WERI-Rb-1 (cell line): ENCODE measurements at regions not wholly inside any gene's neighbourhood (a gene's known extent, or its start where the extent isn't known, plus 50 kb on each side); places are given as distances from the start of the nearest gene placed in this dataset.

ENCODE experiments used
- DNase-seq: peaks from one replicate; pipeline ENCODE4 v3.0.0-alpha.2; 2020
- H3K27ac ChIP-seq: fragments of 250-450 bp; sonication (Bioruptor Pico); 2 replicates; pipeline ENCODE4 v1.5.1; 2020; ENCODE audit warnings: mild to moderate bottlenecking, moderate library complexity
- H3K27me3 ChIP-seq: fragments of 250-450 bp; sonication (Bioruptor Pico); 2 replicates; pipeline ENCODE4 v1.5.1; 2021; ENCODE audit warnings: mild to moderate bottlenecking, low read depth, moderate library complexity; ENCODE audit not compliant: insufficient read depth, severe bottlenecking
- H3K36me3 ChIP-seq: fragments of 250-450 bp; sonication (Bioruptor Pico); 2 replicates; pipeline ENCODE4 v1.5.1; 2020; ENCODE audit warnings: mild to moderate bottlenecking, moderate library complexity
- H3K4me3 ChIP-seq: 2 replicates; pipeline ENCODE4 v1.5.1; 2011; ENCODE audit warnings: low read depth, mild to moderate bottlenecking, control low read depth, low read length
- H3K9me3 ChIP-seq: fragments of 250-450 bp; sonication (Bioruptor Pico); 2 replicates; pipeline ENCODE4 v1.5.1; 2021; ENCODE audit warnings: mild to moderate bottlenecking, moderate library complexity; ENCODE audit not compliant: severe bottlenecking
- TF ChIP-seq, protein P1 (sequence below): IDR thresholded peaks from 2 replicates; pipeline ENCODE4 v1.5.1; 2011; ENCODE audit warnings: low read depth, mild to moderate bottlenecking, control low read depth, inconsistent platforms, low read length

DNA sequence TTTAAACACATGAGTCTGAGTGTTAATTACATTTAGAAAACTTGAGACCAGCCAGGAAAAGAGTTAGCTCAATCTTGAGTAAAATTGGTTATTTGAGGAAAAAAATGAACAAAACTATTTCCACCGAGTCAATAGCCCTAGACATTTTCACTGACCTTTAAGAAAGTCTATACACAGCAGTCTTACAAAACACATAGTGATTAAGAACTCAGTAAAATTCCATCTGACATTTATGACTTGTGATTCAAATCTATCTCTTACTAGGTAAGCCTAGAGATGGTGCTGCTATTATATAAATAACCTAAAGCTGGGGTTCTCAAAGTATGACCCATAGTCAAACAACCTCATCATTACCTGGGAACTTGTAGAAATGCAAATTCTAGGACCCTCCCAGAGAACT, 109.1 kb upstream of the COL8A1 start:
- DNase-seq, result no peak
- no peaks in the 10 kb centered on the region for H3K9me3 ChIP-seq
- TF ChIP-seq, protein P1, sequence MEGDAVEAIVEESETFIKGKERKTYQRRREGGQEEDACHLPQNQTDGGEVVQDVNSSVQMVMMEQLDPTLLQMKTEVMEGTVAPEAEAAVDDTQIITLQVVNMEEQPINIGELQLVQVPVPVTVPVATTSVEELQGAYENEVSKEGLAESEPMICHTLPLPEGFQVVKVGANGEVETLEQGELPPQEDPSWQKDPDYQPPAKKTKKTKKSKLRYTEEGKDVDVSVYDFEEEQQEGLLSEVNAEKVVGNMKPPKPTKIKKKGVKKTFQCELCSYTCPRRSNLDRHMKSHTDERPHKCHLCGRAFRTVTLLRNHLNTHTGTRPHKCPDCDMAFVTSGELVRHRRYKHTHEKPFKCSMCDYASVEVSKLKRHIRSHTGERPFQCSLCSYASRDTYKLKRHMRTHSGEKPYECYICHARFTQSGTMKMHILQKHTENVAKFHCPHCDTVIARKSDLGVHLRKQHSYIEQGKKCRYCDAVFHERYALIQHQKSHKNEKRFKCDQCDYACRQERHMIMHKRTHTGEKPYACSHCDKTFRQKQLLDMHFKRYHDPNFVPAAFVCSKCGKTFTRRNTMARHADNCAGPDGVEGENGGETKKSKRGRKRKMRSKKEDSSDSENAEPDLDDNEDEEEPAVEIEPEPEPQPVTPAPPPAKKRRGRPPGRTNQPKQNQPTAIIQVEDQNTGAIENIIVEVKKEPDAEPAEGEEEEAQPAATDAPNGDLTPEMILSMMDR, result no peak

DNA sequence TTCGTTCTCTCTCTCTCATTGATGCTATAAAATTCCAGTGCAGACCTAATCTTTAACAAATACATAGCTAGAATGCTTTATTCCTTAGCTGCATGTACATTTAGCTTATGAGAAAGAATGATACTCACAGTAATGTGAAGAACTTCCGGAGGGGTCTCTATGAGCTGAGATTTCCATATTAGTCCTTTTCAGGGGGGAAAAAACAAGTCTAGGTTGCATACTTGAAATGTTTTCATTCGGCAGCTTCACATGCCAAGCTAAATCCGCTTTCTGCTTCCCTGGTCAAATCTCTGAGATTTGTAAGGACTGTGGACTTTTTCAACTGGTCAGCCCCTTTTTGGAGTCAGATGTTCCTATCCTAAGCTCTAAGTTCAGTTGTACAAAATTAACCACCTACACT, 111.5 kb upstream of the COL8A1 start:
- Histone ChIP-seq H3K27ac (no peak overlapping the region), H3K36me3 (no peaks in the 10 kb centered on the region), H3K4me3 (no peak overlapping the region), H3K9me3 (no peaks in the 10 kb centered on the region), H3K27me3 (no peaks in the 10 kb centered on the region)
- DNase-seq, result no peak
- TF ChIP-seq, protein P1, result no peak

More for the DNA sequence above, 109.1 kb upstream of the COL8A1 start:
- no peaks in the 10 kb centered on the region for H3K36me3 ChIP-seq
- no peaks in the 10 kb centered on the region for H3K27me3 ChIP-seq
- H3K27ac ChIP-seq, result no peak overlapping the region
- H3K4me3 ChIP-seq, result no peak overlapping the region

DNA sequence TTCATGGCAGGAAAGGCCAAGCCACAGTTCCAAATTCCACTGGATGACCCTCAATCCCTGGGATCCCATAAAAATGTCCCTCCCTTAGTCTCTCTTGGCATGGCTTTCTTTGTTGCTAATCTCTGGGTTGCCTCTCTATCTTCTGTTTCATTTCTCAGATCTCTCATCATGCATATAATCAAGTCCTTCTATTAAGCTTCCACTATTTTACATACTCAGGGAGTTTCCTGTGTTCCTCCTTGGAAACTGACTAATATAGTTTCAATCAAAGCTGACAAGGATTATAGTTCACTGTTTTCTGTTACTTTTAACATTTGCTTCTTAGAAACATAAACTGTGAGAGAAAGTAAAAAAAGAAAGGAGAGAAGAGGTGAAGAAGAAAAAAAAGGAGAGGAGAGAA, 113.8 kb upstream of the COL8A1 start:
- H3K4me3 ChIP-seq, result no peak overlapping the region

DNA sequence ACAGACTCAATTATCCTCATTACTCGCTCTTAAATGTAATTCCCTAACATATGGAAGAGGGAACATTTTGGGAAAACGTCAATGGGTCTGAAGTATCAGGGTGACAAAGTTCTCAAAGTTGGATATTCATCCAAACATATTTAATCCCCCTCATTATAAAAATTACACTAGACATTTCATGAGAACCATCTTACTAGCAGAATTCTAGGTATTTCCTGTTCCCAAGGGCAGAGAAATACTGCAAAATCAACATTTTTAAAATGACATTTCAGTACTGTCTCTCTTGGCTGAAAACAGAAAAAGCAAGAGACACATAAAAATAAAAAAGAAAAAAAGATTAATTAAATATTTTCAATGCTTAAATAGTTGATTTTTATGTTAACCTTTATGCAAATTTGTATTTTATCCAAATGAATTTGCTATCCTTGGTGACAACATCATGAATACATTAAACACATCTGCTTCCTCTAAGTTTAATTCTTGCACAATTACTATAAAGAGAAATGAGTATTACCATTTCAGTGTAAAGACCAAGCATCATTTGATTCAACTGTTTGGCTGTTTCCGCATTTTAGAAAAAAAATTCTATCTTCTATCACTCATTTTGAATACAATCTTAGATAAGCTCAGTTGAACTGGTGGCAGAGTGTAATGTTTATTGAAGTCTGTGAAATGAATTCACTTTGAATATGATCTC, 114.8 kb upstream of the COL8A1 start:
- Histone ChIP-seq H3K36me3 (no peaks in the 10 kb centered on the region), H3K27ac (no peak overlapping the region), H3K9me3 (no peaks in the 10 kb centered on the region), H3K27me3 (no peaks in the 10 kb centered on the region), H3K4me3 (no peak overlapping the region)
- no peak for DNase-seq
- TF ChIP-seq, protein P1, result no peak

More for the DNA sequence above, 113.8 kb upstream of the COL8A1 start:
- Histone ChIP-seq H3K36me3 (no peaks in the 10 kb centered on the region), H3K9me3 (no peaks in the 10 kb centered on the region), H3K27ac (no peak overlapping the region), H3K27me3 (no peaks in the 10 kb centered on the region)
- no peak for DNase-seq
- TF ChIP-seq, protein P1, result no peak

DNA sequence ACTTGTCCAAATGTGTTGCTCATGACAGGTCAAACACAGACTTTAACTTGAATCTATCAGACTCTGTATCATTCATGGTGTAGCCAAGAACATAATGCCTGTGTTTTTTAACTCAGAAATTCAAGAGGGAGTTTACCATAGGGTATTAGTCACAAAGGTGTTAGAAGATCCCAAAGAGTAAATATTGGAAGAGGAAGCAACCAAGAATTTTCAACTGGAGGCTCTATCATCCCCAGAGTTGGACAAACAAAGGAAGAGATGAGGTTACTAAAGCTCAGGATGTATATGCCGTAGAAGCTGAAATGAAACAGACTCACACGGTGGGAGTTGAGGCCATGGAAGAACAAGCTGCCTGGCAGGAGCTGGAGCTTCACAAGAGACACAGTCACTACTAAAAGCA, 116.2 kb upstream of the COL8A1 start:
- Histone ChIP-seq H3K36me3 (no peaks in the 10 kb centered on the region), H3K27ac (no peak overlapping the region), H3K4me3 (no peak overlapping the region), H3K27me3 (no peaks in the 10 kb centered on the region), H3K9me3 (no peaks in the 10 kb centered on the region)
- DNase-seq, result no peak
- TF ChIP-seq, protein P1, result no peak

DNA sequence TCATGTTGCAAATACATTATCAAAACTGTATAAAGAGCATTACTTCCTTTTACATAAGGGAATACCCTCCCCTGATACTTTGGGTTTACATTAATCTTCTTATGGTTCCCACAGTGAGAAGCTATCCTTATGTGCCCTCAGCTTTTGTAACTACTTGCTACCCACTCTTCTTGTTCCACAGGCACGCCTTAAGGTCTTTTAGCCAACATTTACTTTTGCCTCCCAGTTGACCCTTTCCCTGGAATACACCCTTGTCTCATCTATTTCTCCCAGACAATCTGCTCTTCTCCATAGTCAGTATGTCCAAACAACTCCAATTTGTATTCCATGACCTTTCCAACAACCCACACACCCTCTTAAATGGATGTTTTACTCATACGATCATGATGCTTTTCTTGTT, 116.8 kb upstream of the COL8A1 start:
- TF ChIP-seq, protein P1, result no peak
- Histone ChIP-seq H3K36me3 (no peaks in the 10 kb centered on the region), H3K27ac (no peak overlapping the region), H3K9me3 (no peaks in the 10 kb centered on the region), H3K4me3 (no peak overlapping the region), H3K27me3 (no peaks in the 10 kb centered on the region)
- no peak for DNase-seq
